GM23338 (cell line): ENCODE measurements at regions not wholly inside any gene's neighbourhood (a gene's known extent, or its start where the extent isn't known, plus 50 kb on each side); places are given as distances from the start of the nearest gene placed in this dataset.

Experiments
- ATAC-seq: fragments of 200-7000 bp; cut with Tn5 transposase; 3 replicates; pipeline ENCODE4 v1.9.1; 2020
- DNase-seq: peaks from one replicate; pipeline ENCODE4 v3.0.0-alpha.2; 2015; ENCODE audit warnings: low spot score
- H2AFZ ChIP-seq: fragments of 200-600 bp; sonication (generic); 2 replicates; pipeline ENCODE4 v1.8.0; 2016; ENCODE audit warnings: antibody characterized with exemption, mild to moderate bottlenecking, moderate library complexity
- H3F3A ChIP-seq: fragments of 200-600 bp; sonication (generic); replicated peaks from 2 replicates; pipeline ENCODE4 v1.8.0; 2017; ENCODE audit warnings: antibody characterized with exemption, mixed run types, low read depth
- H3K27ac ChIP-seq: fragments of 200-600 bp; sonication (generic); 2 replicates; pipeline ENCODE4 v1.6.1; 2016; ENCODE audit warnings: low read depth
- H3K27me3 ChIP-seq: fragments of 200-600 bp; sonication (generic); 2 replicates; pipeline ENCODE4 v1.8.0; 2016; ENCODE audit warnings: mild to moderate bottlenecking, mixed run types, moderate library complexity; ENCODE audit not compliant: insufficient read depth
- H3K36me3 ChIP-seq: fragments of 200-600 bp; sonication (generic); 2 replicates; pipeline ENCODE4 v1.8.0; 2016; ENCODE audit warnings: mild to moderate bottlenecking; ENCODE audit not compliant: insufficient read depth
- H3K4me1 ChIP-seq: fragments of 200-600 bp; sonication (generic); 2 replicates; pipeline ENCODE4 v1.8.0; 2016; ENCODE audit warnings: mild to moderate bottlenecking, moderate library complexity; ENCODE audit not compliant: insufficient read depth
- H3K4me2 ChIP-seq: fragments of 200-600 bp; sonication (generic); 2 replicates; pipeline ENCODE4 v1.7.1; 2017; ENCODE audit warnings: mixed run types
- H3K4me3 ChIP-seq: fragments of 200-600 bp; sonication (generic); 2 replicates; pipeline ENCODE4 v1.6.1; 2016; ENCODE audit warnings: mixed run types
- H3K79me2 ChIP-seq: fragments of 200-600 bp; sonication (generic); replicated peaks from 2 replicates; pipeline ENCODE4 v1.8.0; 2017; ENCODE audit warnings: mild to moderate bottlenecking; ENCODE audit not compliant: insufficient read depth
- H3K9me2 ChIP-seq: fragments of 200-600 bp; sonication (generic); 2 replicates; pipeline ENCODE4 v1.8.0; 2017; ENCODE audit not compliant: insufficient read depth
- H4K20me1 ChIP-seq: fragments of 200-600 bp; sonication (generic); replicated peaks from 2 replicates; pipeline ENCODE4 v1.8.0; 2017; ENCODE audit warnings: mild to moderate bottlenecking; ENCODE audit not compliant: insufficient read depth
- H3K27ac Mint-ChIP-seq: 2 replicates; pipeline ENCODE4 v1.8.0; 2020; ENCODE audit warnings: inconsistent platforms, mild to moderate bottlenecking, moderate library complexity, mixed read lengths
- H3K27me3 Mint-ChIP-seq: 3 replicates; pipeline ENCODE4 v1.8.0; 2022; ENCODE audit warnings: low read depth, mild to moderate bottlenecking, moderate library complexity, mixed read lengths, inconsistent platforms; ENCODE audit not compliant: insufficient read depth, poor library complexity
- H3K36me3 Mint-ChIP-seq: 3 replicates; pipeline ENCODE4 v1.8.0; 2021; ENCODE audit warnings: low read depth, mild to moderate bottlenecking, inconsistent platforms, moderate library complexity, mixed read lengths
- H3K4me1 Mint-ChIP-seq: 3 replicates; pipeline ENCODE4 v1.8.0; 2020; ENCODE audit warnings: mild to moderate bottlenecking, inconsistent platforms, mixed read lengths
- H3K4me3 Mint-ChIP-seq: 3 replicates; pipeline ENCODE4 v1.8.0; 2021; ENCODE audit warnings: moderate library complexity, mild to moderate bottlenecking, inconsistent platforms, mixed read lengths
- H3K9me3 Mint-ChIP-seq: 3 replicates; pipeline ENCODE4 v1.8.0; 2020; ENCODE audit warnings: moderate library complexity, mild to moderate bottlenecking, inconsistent platforms, mixed read lengths
- CREB1 ChIP-seq: fragments of 250-450 bp; sonication (Bioruptor Pico); IDR thresholded peaks from 2 replicates; pipeline ENCODE4 v1.5.0; 2020; ENCODE audit warnings: low read depth, mild to moderate bottlenecking, moderate library complexity
- CTCF ChIP-seq, 2 experiments: fragments of 200-600 bp in 1 of 2; sonication (generic) in 1 of 2; conservative IDR thresholded peaks; 2 replicates each; pipeline versions ENCODE4 v1.5.1 to v1.6.1; 2016 to 2017; ENCODE audit warnings: antibody characterized with exemption in 2 of 2, low read depth in 2 of 2, mild to moderate bottlenecking in 2 of 2, moderate library complexity in 1 of 2
- EZH2 ChIP-seq: fragments of 200-600 bp; sonication (generic); IDR thresholded peaks from one replicate; pipeline ENCODE4 v1.8.0; 2017; ENCODE audit warnings: antibody characterized with exemption, mild to moderate bottlenecking, low read depth; ENCODE audit not compliant: unreplicated experiment
- EZH2phosphoT487 ChIP-seq: fragments of 200-600 bp; sonication (generic); IDR thresholded peaks from one replicate; pipeline ENCODE4 v1.8.1; 2018; ENCODE audit warnings: antibody characterized with exemption; ENCODE audit not compliant: unreplicated experiment
- JUNB ChIP-seq: IDR thresholded peaks from one replicate; pipeline ENCODE4 v1.6.1; 2016; ENCODE audit warnings: antibody characterized with exemption; ENCODE audit not compliant: unreplicated experiment
- NANOG ChIP-seq: IDR thresholded peaks from 2 replicates; pipeline ENCODE4 v1.6.1; 2016; ENCODE audit warnings: antibody characterized with exemption, borderline replicate concordance
- POLR2AphosphoS5 ChIP-seq: IDR thresholded peaks from 2 replicates; pipeline ENCODE4 v1.6.1; 2016; ENCODE audit warnings: antibody characterized with exemption, low read depth
- STAT1 ChIP-seq: IDR thresholded peaks from one replicate; pipeline ENCODE4 v1.6.1; 2016; ENCODE audit warnings: antibody characterized with exemption; ENCODE audit not compliant: unreplicated experiment
- ZNF114 ChIP-seq: fragments of 250-450 bp; sonication (Bioruptor Pico); IDR thresholded peaks from 2 replicates; pipeline ENCODE4 v1.5.0; 2020; ENCODE audit warnings: mild to moderate bottlenecking, moderate library complexity
- ZNF331 ChIP-seq: fragments of 250-450 bp; sonication (Bioruptor Pico); IDR thresholded peaks from 2 replicates; pipeline ENCODE4 v1.5.0; 2020; ENCODE audit warnings: low read depth, mild to moderate bottlenecking, moderate library complexity
- TF ChIP-seq, protein P1 (sequence below): fragments of 250-450 bp; sonication (Bioruptor Pico); IDR thresholded peaks from 2 replicates; pipeline ENCODE4 v1.5.0; 2020; ENCODE audit warnings: mild to moderate bottlenecking, moderate library complexity
- TF ChIP-seq, protein P2 (sequence below): IDR thresholded peaks from one replicate; pipeline ENCODE4 v1.6.1; 2018; ENCODE audit warnings: antibody characterized with exemption; ENCODE audit not compliant: unreplicated experiment
- TF ChIP-seq, protein P3 (sequence below): IDR thresholded peaks from 2 replicates; pipeline ENCODE4 v1.6.1; 2016; ENCODE audit warnings: antibody characterized with exemption

GRCh38 chr11:112467721-112468120 lies 207.1 kb upstream of the PLET1 start (continued):
- TF ChIP-seq ZNF331 (CRISPR knock-in tag) (no peak), NANOG (no peak), EZH2 (no peak), EZH2phosphoT487 (no peak), CREB1 (CRISPR knock-in tag) (no peak)

DNA sequence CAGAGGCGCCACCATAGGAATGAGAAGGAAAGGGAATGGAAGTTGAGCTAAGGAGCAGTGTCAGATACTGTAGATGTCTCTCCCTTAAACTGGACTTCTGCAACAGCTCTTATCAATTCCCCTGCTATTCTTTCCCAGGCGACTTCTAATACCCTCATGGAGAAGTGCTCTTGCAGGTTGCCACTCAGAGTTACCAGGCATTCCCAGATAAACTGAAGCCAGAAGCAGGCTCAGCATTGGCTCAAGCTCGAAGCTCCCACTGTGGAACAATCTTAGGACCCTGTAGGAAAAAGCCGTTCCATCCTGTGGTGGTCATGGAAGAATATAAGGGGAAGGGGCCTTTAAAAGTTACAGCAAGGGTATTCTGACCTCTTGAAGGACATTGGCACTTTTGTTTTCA lies 208.7 kb upstream of the PLET1 start:
- no peak for ATAC-seq
- Histone ChIP-seq H4K20me1 (no peaks in the 10 kb centered on the region), H3K9me2 (no peaks in the 10 kb centered on the region), H2AFZ (no peak overlapping the region), H3K79me2 (no peaks in the 10 kb centered on the region), H3K27ac (no peak overlapping the region), H3K4me1 (no peaks in the 10 kb centered on the region), H3K4me3 (no peak overlapping the region), H3K36me3 (no peaks in the 10 kb centered on the region), H3K27me3 (no peaks in the 10 kb centered on the region), H3K4me2 (no peak overlapping the region), H3F3A (no peaks in the 10 kb centered on the region)
- peaks cover 10% of the 10 kb centered on the region for H3K27me3 Mint-ChIP-seq
- H3K4me1 Mint-ChIP-seq, result peaks cover 6% of the 10 kb centered on the region; the same call in 2 of the 3 replicates
- no peak overlapping the region for H3K4me3 Mint-ChIP-seq
- TF ChIP-seq JUNB (no peak), ZNF114 (CRISPR knock-in tag) (no peak), POLR2AphosphoS5 (no peak), NANOG (no peak), EZH2phosphoT487 (no peak), EZH2 (no peak), CREB1 (CRISPR knock-in tag) (no peak), ZNF331 (CRISPR knock-in tag) (no peak), STAT1 (no peak), CTCF (conservative IDR thresholded peaks at IDR 0.05; ENCODE audit: low read depth in 2 of 2) (no peak)
- TF ChIP-seq, protein P1, sequence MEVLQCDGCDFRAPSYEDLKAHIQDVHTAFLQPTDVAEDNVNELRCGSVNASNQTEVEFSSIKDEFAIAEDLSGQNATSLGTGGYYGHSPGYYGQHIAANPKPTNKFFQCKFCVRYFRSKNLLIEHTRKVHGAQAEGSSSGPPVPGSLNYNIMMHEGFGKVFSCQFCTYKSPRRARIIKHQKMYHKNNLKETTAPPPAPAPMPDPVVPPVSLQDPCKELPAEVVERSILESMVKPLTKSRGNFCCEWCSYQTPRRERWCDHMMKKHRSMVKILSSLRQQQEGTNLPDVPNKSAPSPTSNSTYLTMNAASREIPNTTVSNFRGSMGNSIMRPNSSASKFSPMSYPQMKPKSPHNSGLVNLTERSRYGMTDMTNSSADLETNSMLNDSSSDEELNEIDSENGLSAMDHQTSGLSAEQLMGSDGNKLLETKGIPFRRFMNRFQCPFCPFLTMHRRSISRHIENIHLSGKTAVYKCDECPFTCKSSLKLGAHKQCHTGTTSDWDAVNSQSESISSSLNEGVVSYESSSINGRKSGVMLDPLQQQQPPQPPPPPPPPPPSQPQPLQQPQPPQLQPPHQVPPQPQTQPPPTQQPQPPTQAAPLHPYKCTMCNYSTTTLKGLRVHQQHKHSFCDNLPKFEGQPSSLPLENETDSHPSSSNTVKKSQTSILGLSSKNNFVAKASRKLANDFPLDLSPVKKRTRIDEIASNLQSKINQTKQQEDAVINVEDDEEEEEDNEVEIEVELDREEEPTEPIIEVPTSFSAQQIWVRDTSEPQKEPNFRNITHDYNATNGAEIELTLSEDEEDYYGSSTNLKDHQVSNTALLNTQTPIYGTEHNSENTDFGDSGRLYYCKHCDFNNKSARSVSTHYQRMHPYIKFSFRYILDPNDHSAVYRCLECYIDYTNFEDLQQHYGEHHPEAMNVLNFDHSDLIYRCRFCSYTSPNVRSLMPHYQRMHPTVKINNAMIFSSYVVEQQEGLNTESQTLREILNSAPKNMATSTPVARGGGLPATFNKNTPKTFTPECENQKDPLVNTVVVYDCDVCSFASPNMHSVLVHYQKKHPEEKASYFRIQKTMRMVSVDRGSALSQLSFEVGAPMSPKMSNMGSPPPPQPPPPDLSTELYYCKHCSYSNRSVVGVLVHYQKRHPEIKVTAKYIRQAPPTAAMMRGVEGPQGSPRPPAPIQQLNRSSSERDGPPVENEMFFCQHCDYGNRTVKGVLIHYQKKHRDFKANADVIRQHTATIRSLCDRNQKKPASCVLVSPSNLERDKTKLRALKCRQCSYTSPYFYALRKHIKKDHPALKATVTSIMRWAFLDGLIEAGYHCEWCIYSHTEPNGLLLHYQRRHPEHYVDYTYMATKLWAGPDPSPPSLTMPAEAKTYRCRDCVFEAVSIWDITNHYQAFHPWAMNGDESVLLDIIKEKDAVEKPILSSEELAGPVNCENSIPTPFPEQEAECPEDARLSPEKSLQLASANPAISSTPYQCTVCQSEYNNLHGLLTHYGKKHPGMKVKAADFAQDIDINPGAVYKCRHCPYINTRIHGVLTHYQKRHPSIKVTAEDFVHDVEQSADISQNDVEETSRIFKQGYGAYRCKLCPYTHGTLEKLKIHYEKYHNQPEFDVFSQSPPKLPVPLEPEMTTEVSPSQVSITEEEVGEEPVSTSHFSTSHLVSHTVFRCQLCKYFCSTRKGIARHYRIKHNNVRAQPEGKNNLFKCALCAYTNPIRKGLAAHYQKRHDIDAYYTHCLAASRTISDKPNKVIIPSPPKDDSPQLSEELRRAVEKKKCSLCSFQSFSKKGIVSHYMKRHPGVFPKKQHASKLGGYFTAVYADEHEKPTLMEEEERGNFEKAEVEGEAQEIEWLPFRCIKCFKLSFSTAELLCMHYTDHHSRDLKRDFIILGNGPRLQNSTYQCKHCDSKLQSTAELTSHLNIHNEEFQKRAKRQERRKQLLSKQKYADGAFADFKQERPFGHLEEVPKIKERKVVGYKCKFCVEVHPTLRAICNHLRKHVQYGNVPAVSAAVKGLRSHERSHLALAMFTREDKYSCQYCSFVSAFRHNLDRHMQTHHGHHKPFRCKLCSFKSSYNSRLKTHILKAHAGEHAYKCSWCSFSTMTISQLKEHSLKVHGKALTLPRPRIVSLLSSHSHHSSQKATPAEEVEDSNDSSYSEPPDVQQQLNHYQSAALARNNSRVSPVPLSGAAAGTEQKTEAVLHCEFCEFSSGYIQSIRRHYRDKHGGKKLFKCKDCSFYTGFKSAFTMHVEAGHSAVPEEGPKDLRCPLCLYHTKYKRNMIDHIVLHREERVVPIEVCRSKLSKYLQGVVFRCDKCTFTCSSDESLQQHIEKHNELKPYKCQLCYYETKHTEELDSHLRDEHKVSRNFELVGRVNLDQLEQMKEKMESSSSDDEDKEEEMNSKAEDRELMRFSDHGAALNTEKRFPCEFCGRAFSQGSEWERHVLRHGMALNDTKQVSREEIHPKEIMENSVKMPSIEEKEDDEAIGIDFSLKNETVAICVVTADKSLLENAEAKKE (CRISPR knock-in tag), result no peak
- TF ChIP-seq, protein P2, sequence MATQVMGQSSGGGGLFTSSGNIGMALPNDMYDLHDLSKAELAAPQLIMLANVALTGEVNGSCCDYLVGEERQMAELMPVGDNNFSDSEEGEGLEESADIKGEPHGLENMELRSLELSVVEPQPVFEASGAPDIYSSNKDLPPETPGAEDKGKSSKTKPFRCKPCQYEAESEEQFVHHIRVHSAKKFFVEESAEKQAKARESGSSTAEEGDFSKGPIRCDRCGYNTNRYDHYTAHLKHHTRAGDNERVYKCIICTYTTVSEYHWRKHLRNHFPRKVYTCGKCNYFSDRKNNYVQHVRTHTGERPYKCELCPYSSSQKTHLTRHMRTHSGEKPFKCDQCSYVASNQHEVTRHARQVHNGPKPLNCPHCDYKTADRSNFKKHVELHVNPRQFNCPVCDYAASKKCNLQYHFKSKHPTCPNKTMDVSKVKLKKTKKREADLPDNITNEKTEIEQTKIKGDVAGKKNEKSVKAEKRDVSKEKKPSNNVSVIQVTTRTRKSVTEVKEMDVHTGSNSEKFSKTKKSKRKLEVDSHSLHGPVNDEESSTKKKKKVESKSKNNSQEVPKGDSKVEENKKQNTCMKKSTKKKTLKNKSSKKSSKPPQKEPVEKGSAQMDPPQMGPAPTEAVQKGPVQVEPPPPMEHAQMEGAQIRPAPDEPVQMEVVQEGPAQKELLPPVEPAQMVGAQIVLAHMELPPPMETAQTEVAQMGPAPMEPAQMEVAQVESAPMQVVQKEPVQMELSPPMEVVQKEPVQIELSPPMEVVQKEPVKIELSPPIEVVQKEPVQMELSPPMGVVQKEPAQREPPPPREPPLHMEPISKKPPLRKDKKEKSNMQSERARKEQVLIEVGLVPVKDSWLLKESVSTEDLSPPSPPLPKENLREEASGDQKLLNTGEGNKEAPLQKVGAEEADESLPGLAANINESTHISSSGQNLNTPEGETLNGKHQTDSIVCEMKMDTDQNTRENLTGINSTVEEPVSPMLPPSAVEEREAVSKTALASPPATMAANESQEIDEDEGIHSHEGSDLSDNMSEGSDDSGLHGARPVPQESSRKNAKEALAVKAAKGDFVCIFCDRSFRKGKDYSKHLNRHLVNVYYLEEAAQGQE, result no peak
- TF ChIP-seq, protein P3, sequence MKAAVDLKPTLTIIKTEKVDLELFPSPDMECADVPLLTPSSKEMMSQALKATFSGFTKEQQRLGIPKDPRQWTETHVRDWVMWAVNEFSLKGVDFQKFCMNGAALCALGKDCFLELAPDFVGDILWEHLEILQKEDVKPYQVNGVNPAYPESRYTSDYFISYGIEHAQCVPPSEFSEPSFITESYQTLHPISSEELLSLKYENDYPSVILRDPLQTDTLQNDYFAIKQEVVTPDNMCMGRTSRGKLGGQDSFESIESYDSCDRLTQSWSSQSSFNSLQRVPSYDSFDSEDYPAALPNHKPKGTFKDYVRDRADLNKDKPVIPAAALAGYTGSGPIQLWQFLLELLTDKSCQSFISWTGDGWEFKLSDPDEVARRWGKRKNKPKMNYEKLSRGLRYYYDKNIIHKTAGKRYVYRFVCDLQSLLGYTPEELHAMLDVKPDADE, result no peak
- no peaks in the 10 kb centered on the region for H3K9me3 Mint-ChIP-seq
- no peak for DNase-seq
- no peaks in the 10 kb centered on the region for H3K36me3 Mint-ChIP-seq
- H3K27ac Mint-ChIP-seq, result no peak overlapping the region
